Fibroblast of skin of left quadriceps (primary cell): ENCODE measurements at regions not wholly inside any gene's neighbourhood (a gene's known extent, or its start where the extent isn't known, plus 50 kb on each side); places are given as distances from the start of the nearest gene placed in this dataset.
"Not testable (repeated sequence)": the region's sequence is repeated elsewhere in the genome, so short reads cannot be mapped to it uniquely, and the experiment has no call there.

Experiments
- DNase-seq, 2 experiments: peaks; one replicate each; pipeline ENCODE4 v3.0.0-alpha.2; 2013; ENCODE audit warnings: low read depth in 2 of 2

GRCh38 chr20:46785958-46786357 lies 76.5 kb downstream of the SLC2A10 start:
- DNase-seq: no peak

GRCh38 chr20:46786566-46786965 lies 77.1 kb downstream of the SLC2A10 start:
- no peak for DNase-seq

GRCh38 chr20:46787991-46788762 lies 78.7 kb downstream of the SLC2A10 start:
- no peak for DNase-seq

- not testable (repeated sequence) for DNase-seq
These were observed 79.3 kb downstream of the SLC2A10 start for GRCh38 chr20:46788763-46789091.

- no peak for DNase-seq
These were observed 80.0 kb downstream of the SLC2A10 start for GRCh38 chr20:46789339-46790028.

GRCh38 chr20:46791722-46792416 lies 82.4 kb downstream of the SLC2A10 start:
- no peak for DNase-seq

GRCh38 chr20:46797206-46797605 lies 87.8 kb downstream of the SLC2A10 start:
- DNase-seq: no peak

GRCh38 chr20:46798430-46798829 lies 89.0 kb downstream of the SLC2A10 start:
- no peak for DNase-seq

GRCh38 chr20:46799781-46800408 lies 90.4 kb downstream of the SLC2A10 start:
- no peak for DNase-seq

- DNase-seq: no peak
These were observed 91.0 kb downstream of the SLC2A10 start for GRCh38 chr20:46800409-46800804.

- no peak for DNase-seq
These were observed 91.7 kb downstream of the SLC2A10 start for GRCh38 chr20:46801003-46801702.

- DNase-seq: no peak
These were observed 91.9 kb upstream of the EYA2 start for GRCh38 chr20:46802722-46803121.

GRCh38 chr20:46803123-46804020 lies 91.3 kb upstream of the EYA2 start:
- no peak for DNase-seq

GRCh38 chr20:46804126-46804525 lies 90.5 kb upstream of the EYA2 start:
- DNase-seq: no peak

GRCh38 chr20:46805836-46806235 lies 88.8 kb upstream of the EYA2 start:
- DNase-seq: no peak

GRCh38 chr20:46807998-46808397 lies 86.6 kb upstream of the EYA2 start:
- DNase-seq: no peak

GRCh38 chr20:46808565-46808964 lies 86.1 kb upstream of the EYA2 start:
- DNase-seq: no peak

GRCh38 chr20:46809706-46810360 lies 84.8 kb upstream of the EYA2 start:
- no peak for DNase-seq

- no peak for DNase-seq
These were observed 84.0 kb upstream of the EYA2 start for GRCh38 chr20:46810448-46811223.
